ENCODE measurements at regions not wholly inside any gene's neighbourhood (a gene's known extent, or its start where the extent isn't known, plus 50 kb on each side); places are given as distances from the start of the nearest gene placed in this dataset.

GRCh38 chr6:50102676-50103075 lies 52.9 kb upstream of the DEFB112 start:
- no peak for DNase-seq
- Mint-ChIP-seq H3K27me3 (no peaks in the 10 kb centered on the region), H3K4me3 (no peak overlapping the region), H3K4me1 (no peaks in the 10 kb centered on the region), H3K36me3 (ENCODE audit: low read depth) (no peaks in the 10 kb centered on the region), H3K9me3 (peaks cover 4% of the 10 kb centered on the region), H3K27ac (no peak overlapping the region)
- no peak for ATAC-seq

- no peak for ATAC-seq
These were observed 60.9 kb upstream of the DEFB112 start for GRCh38 chr6:50110587-50110986.

GRCh38 chr6:50112981-50113857 lies 63.5 kb upstream of the DEFB112 start:
- H3K36me3 Mint-ChIP-seq (ENCODE audit: low read depth): no peaks in the 10 kb centered on the region
- no peak overlapping the region for H3K27ac Mint-ChIP-seq
- no peaks in the 10 kb centered on the region for H3K9me3 Mint-ChIP-seq
- H3K27me3 Mint-ChIP-seq: no peaks in the 10 kb centered on the region
- DNase-seq (no peak), ATAC-seq (no peak)
- no peaks in the 10 kb centered on the region for H3K4me1 Mint-ChIP-seq
- no peak overlapping the region for H3K4me3 Mint-ChIP-seq

More at GRCh38 chr6:50110587-50110986, 60.9 kb upstream of the DEFB112 start:
- no peaks in the 10 kb centered on the region for H3K36me3 Mint-ChIP-seq (ENCODE audit: low read depth)
- H3K4me1 Mint-ChIP-seq: no peaks in the 10 kb centered on the region
- H3K4me3 Mint-ChIP-seq: no peak overlapping the region
- peaks cover 4% of the 10 kb centered on the region for H3K9me3 Mint-ChIP-seq
- no peak overlapping the region for H3K27ac Mint-ChIP-seq
- H3K27me3 Mint-ChIP-seq: no peaks in the 10 kb centered on the region
- DNase-seq: no peak

DNA sequence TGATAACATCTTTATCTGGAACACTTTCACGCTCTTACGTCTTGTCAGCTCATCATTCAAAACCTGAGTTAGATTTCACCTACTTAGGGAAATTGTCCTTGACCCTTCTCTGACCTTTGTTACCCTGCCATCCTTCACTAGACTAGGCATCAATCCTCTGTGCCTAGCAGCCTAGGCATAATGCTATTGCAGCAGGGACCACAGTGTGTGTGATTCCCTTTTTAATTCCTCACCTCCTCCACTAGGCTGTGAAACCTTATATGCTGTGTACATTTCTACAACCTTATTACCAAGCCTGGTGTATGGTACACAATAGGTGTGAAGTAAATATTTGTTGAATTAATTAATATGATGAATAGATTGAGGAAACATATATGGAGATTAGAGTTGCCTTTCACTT lies 66.7 kb upstream of the DEFB112 start:
- no peak overlapping the region for H3K27ac Mint-ChIP-seq
- H3K9me3 Mint-ChIP-seq: no peaks in the 10 kb centered on the region
- no peaks in the 10 kb centered on the region for H3K36me3 Mint-ChIP-seq (ENCODE audit: low read depth)
- no peak for ATAC-seq
- no peaks in the 10 kb centered on the region for H3K4me1 Mint-ChIP-seq
- no peaks in the 10 kb centered on the region for H3K27me3 Mint-ChIP-seq
- H3K4me3 Mint-ChIP-seq: no peak overlapping the region
- DNase-seq: no peak

GRCh38 chr6:50116797-50117542 lies 67.2 kb upstream of the DEFB112 start:
- Mint-ChIP-seq H3K27me3 (no peaks in the 10 kb centered on the region), H3K27ac (no peak overlapping the region), H3K4me3 (no peak overlapping the region), H3K36me3 (ENCODE audit: low read depth) (no peaks in the 10 kb centered on the region), H3K9me3 (no peaks in the 10 kb centered on the region), H3K4me1 (no peaks in the 10 kb centered on the region)
- DNase-seq (no peak), ATAC-seq (no peak)

DNA sequence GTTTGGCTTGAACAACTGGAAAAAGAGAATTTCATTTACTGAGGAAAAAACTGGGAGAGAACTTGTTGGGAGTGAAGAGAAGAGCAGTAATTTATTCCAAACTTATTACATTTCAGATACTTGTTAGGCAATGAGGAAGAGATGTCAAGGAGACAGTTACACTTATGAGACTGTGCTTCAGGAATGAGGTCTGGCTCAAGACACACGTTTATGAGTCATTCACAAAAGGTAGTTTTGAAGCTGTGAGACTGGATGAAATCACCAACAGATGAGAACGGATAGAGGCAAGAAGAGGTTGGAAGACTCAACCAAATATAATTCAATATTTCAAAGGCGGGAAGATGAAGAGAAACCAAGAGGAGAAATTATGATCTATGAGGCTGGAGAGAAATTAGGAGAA lies 70.6 kb upstream of the DEFB112 start:
- no peaks in the 10 kb centered on the region for H3K36me3 Mint-ChIP-seq (ENCODE audit: low read depth)
- H3K27ac Mint-ChIP-seq: no peak overlapping the region
- ATAC-seq: no peak
- no peak overlapping the region for H3K4me3 Mint-ChIP-seq
- no peaks in the 10 kb centered on the region for H3K4me1 Mint-ChIP-seq
- DNase-seq: no peak
- no peaks in the 10 kb centered on the region for H3K9me3 Mint-ChIP-seq
- H3K27me3 Mint-ChIP-seq: no peaks in the 10 kb centered on the region

GRCh38 chr6:50123688-50124087 lies 74.0 kb upstream of the DEFB112 start:
- no peaks in the 10 kb centered on the region for H3K27me3 Mint-ChIP-seq
- H3K4me3 Mint-ChIP-seq: no peak overlapping the region
- no peaks in the 10 kb centered on the region for H3K36me3 Mint-ChIP-seq (ENCODE audit: low read depth)
- H3K4me1 Mint-ChIP-seq: no peaks in the 10 kb centered on the region
- DNase-seq (no peak), ATAC-seq (no peak)
- no peaks in the 10 kb centered on the region for H3K9me3 Mint-ChIP-seq
- H3K27ac Mint-ChIP-seq: no peak overlapping the region

GRCh38 chr6:50124572-50124971 lies 74.8 kb upstream of the DEFB112 start:
- Mint-ChIP-seq H3K36me3 (ENCODE audit: low read depth) (no peaks in the 10 kb centered on the region), H3K27ac (no peak overlapping the region), H3K9me3 (no peaks in the 10 kb centered on the region), H3K4me1 (no peaks in the 10 kb centered on the region), H3K4me3 (no peak overlapping the region), H3K27me3 (no peaks in the 10 kb centered on the region)
- no peak for DNase-seq
- ATAC-seq: no peak

- Mint-ChIP-seq H3K4me3 (no peak overlapping the region), H3K9me3 (no peaks in the 10 kb centered on the region), H3K27me3 (no peaks in the 10 kb centered on the region), H3K4me1 (no peaks in the 10 kb centered on the region), H3K36me3 (ENCODE audit: low read depth) (no peaks in the 10 kb centered on the region), H3K27ac (no peak overlapping the region)
- no peak for DNase-seq
- no peak for ATAC-seq
These were observed 78.8 kb upstream of the DEFB112 start for GRCh38 chr6:50128420-50129005.

DNA sequence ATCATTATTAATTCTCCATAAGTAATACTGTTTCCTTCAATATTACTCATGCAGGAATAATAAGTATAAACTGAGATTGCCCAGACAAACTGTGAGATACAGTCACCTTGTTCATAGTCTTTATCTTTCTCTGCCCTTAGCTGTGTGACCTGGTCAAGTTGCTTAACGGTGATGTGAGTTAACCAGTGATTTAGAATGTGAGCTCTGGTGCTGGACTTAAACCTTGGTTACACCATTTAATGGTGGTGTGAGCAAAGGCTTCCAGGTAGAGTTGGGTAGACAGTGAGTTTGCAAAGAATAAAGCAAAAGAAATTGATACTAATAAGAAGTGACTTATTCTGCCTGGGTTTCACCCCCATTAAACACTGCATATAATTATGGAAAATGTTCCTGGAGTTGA lies 86.2 kb upstream of the DEFB112 start:
- H3K4me1 Mint-ChIP-seq: no peaks in the 10 kb centered on the region
- H3K4me3 Mint-ChIP-seq: no peak overlapping the region
- H3K27ac Mint-ChIP-seq: no peak overlapping the region
- no peaks in the 10 kb centered on the region for H3K27me3 Mint-ChIP-seq
- H3K36me3 Mint-ChIP-seq (ENCODE audit: low read depth): no peaks in the 10 kb centered on the region
- no peaks in the 10 kb centered on the region for H3K9me3 Mint-ChIP-seq
- DNase-seq (no peak), ATAC-seq (no peak)

- ATAC-seq: no peak
- Mint-ChIP-seq H3K9me3 (no peaks in the 10 kb centered on the region), H3K27me3 (no peaks in the 10 kb centered on the region), H3K36me3 (ENCODE audit: low read depth) (no peaks in the 10 kb centered on the region), H3K4me1 (no peaks in the 10 kb centered on the region), H3K27ac (no peak overlapping the region), H3K4me3 (no peak overlapping the region)
- DNase-seq: no peak
These were observed 91.4 kb upstream of the DEFB112 start for GRCh38 chr6:50141100-50141499.

- Mint-ChIP-seq H3K4me3 (no peak overlapping the region), H3K27ac (no peak overlapping the region), H3K9me3 (no peaks in the 10 kb centered on the region), H3K4me1 (no peaks in the 10 kb centered on the region), H3K36me3 (ENCODE audit: low read depth) (no peaks in the 10 kb centered on the region), H3K27me3 (no peaks in the 10 kb centered on the region)
- ATAC-seq (no peak), DNase-seq (no peak)
These were observed 93.4 kb upstream of the DEFB112 start for GRCh38 chr6:50143011-50143719.

DNA sequence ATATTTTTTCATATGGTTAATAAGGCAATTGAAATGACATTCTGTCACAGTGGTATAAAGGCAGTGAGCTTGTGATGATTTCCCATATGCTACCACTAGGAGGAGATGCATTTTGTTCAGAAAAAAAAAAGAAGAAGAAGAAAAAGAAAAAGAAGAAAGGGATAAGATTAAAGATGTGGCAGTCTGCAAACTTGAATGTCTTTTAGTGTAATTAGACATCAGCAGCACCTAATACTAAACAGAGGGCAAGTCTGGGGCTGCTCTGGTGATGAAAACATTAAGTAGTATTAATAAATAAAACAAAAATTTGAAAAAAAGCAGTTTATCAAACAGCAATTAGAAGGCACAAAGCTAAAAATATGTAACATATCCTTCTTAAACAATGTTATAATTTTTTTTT lies 95.4 kb upstream of the DEFB112 start:
- Mint-ChIP-seq H3K36me3 (ENCODE audit: low read depth) (no peaks in the 10 kb centered on the region), H3K27ac (no peak overlapping the region), H3K27me3 (no peaks in the 10 kb centered on the region), H3K4me1 (no peaks in the 10 kb centered on the region), H3K9me3 (no peaks in the 10 kb centered on the region), H3K4me3 (no peak overlapping the region)
- no peak for DNase-seq
- no peak for ATAC-seq

- Mint-ChIP-seq H3K4me1 (no peaks in the 10 kb centered on the region), H3K4me3 (no peak overlapping the region), H3K9me3 (no peaks in the 10 kb centered on the region), H3K27me3 (no peaks in the 10 kb centered on the region), H3K36me3 (ENCODE audit: low read depth) (no peaks in the 10 kb centered on the region), H3K27ac (no peak overlapping the region)
- ATAC-seq (no peak), DNase-seq (no peak)
These were observed 97.6 kb upstream of the DEFB112 start for GRCh38 chr6:50147371-50147770.
